ENCODE measurements at regions not wholly inside any gene's neighbourhood (a gene's known extent, or its start where the extent isn't known, plus 50 kb on each side); places are given as distances from the start of the nearest gene placed in this dataset.

GRCh38 chr4:133623847-133624246 lies 474.8 kb downstream of the PCDH10 start:
- no peak for TF ChIP-seq CTCF (IDR thresholded peaks at IDR 0.05)
- no peak for TF ChIP-seq POLR2A (IDR thresholded peaks at IDR 0.05)

Measured in ovary (tissue), 3 donors.